MM.1S (cell line): ENCODE measurements at regions not wholly inside any gene's neighbourhood (a gene's known extent, or its start where the extent isn't known, plus 50 kb on each side); places are given as distances from the start of the nearest gene placed in this dataset.

Experiments
- DNase-seq: peaks from one replicate; pipeline ENCODE4 v3.0.0-alpha.2; 2015
- H2AFZ ChIP-seq: fragments of 300-600 bp; sonication (generic); 2 replicates; pipeline ENCODE4 v1.6.0; 2016; ENCODE audit warnings: antibody characterized with exemption, low read length
- H3F3A ChIP-seq: fragments of 300-600 bp; sonication (generic); 2 replicates; pipeline ENCODE4 v1.6.1; 2016; ENCODE audit warnings: mild to moderate bottlenecking, antibody characterized with exemption, low read length, moderate library complexity, mixed read lengths; ENCODE audit not compliant: insufficient read depth
- H3K27ac ChIP-seq: fragments of 300-600 bp; sonication (generic); 2 replicates; pipeline ENCODE4 v1.5.1; 2016; ENCODE audit warnings: mild to moderate bottlenecking, low read length
- H3K27me3 ChIP-seq: fragments of 300-600 bp; sonication (generic); replicated peaks from 2 replicates; pipeline ENCODE4 v1.6.0; 2016; ENCODE audit warnings: low read length; ENCODE audit not compliant: insufficient read depth
- H3K36me3 ChIP-seq: fragments of 300-600 bp; sonication (generic); replicated peaks from 2 replicates; pipeline ENCODE4 v1.6.1; 2016; ENCODE audit warnings: mild to moderate bottlenecking, low read length, mixed read lengths; ENCODE audit not compliant: insufficient read depth
- H3K4me1 ChIP-seq: fragments of 300-600 bp; sonication (generic); 2 replicates; pipeline ENCODE4 v1.6.1; 2016; ENCODE audit warnings: low read length, mixed read lengths
- H3K4me2 ChIP-seq: fragments of 300-600 bp; sonication (generic); 2 replicates; pipeline ENCODE4 v1.6.0; 2016; ENCODE audit warnings: low read depth, low read length
- H3K4me3 ChIP-seq: fragments of 300-600 bp; sonication (generic); 2 replicates; pipeline ENCODE4 v1.5.1; 2016; ENCODE audit warnings: low read length, mixed read lengths
- H3K79me2 ChIP-seq: fragments of 300-600 bp; sonication (generic); 2 replicates; pipeline ENCODE4 v1.6.1; 2016; ENCODE audit warnings: mixed run types, low read length, mixed read lengths
- H3K9ac ChIP-seq: fragments of 300-600 bp; sonication (generic); 2 replicates; pipeline ENCODE4 v1.6.1; 2016; ENCODE audit warnings: low read length, mixed read lengths
- H3K9me2 ChIP-seq: fragments of 300-600 bp; sonication (generic); replicated peaks from 2 replicates; pipeline ENCODE4 v1.6.1; 2016; ENCODE audit warnings: mild to moderate bottlenecking, low read length, mixed read lengths; ENCODE audit not compliant: insufficient read depth
- H3K9me3 ChIP-seq: fragments of 300-600 bp; sonication (generic); replicated peaks from 2 replicates; pipeline ENCODE4 v1.6.1; 2016; ENCODE audit warnings: mild to moderate bottlenecking, low read length, mixed read lengths; ENCODE audit not compliant: insufficient read depth
- H4K20me1 ChIP-seq: fragments of 300-600 bp; sonication (generic); 2 replicates; pipeline ENCODE4 v1.6.1; 2016; ENCODE audit warnings: mild to moderate bottlenecking, low read length, moderate library complexity, mixed read lengths; ENCODE audit not compliant: insufficient read depth
- EZH2 ChIP-seq: fragments of 300-600 bp; sonication (generic); optimal IDR thresholded peaks from 2 replicates; pipeline ENCODE3; 2017; ENCODE audit warnings: low read depth, mild to moderate bottlenecking, antibody characterized with exemption, low read length, mixed read lengths
- EZH2phosphoT487 ChIP-seq: fragments of 300-600 bp; sonication (generic); IDR thresholded peaks from 2 replicates; pipeline ENCODE4 v1.6.1; 2018; ENCODE audit warnings: antibody characterized with exemption, low read length
- TF ChIP-seq, protein P1 (sequence below): fragments of 300-600 bp; sonication (generic); IDR thresholded peaks from 2 replicates; pipeline ENCODE4 v1.5.1; 2016; ENCODE audit warnings: antibody characterized with exemption, low read length, mixed read lengths

DNA sequence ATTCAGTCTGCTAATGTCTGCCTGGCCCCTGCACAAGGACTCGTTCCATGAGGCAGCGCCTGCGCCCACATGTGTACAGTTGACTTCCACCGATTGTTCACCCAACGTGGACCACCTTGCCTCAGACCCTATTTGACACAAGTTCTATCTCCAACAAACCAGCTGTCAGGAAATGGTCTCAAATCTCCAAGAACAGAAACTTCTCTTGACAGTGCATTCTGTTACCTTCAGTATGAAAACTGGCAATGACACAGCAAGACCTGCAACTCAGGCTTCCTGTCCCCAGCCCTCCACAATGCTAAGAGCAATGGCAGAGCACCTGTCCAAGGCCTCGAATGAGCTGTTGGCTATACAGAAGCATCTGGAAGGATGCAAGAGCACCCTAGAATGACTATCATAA, 102.3 kb upstream of the CLDN14 start:
- Histone ChIP-seq H3K36me3 (no peaks in the 10 kb centered on the region), H3F3A (no peaks in the 10 kb centered on the region), H3K9ac (no peak overlapping the region), H3K27me3 (no peaks in the 10 kb centered on the region), H3K9me2 (no peaks in the 10 kb centered on the region), H4K20me1 (no peaks in the 10 kb centered on the region), H3K4me1 (no peaks in the 10 kb centered on the region), H3K4me3 (no peak overlapping the region), H3K9me3 (no peaks in the 10 kb centered on the region), H3K27ac (no peak overlapping the region), H3K4me2 (no peak overlapping the region), H3K79me2 (no peaks in the 10 kb centered on the region), H2AFZ (0 out of 2 replicates have a peak overlapping the region, but pooled peaks have one; percentile 12)
- DNase-seq = peak; percentile 33
- TF ChIP-seq EZH2phosphoT487 (no peak), EZH2 (no peak)
- TF ChIP-seq, protein P1, sequence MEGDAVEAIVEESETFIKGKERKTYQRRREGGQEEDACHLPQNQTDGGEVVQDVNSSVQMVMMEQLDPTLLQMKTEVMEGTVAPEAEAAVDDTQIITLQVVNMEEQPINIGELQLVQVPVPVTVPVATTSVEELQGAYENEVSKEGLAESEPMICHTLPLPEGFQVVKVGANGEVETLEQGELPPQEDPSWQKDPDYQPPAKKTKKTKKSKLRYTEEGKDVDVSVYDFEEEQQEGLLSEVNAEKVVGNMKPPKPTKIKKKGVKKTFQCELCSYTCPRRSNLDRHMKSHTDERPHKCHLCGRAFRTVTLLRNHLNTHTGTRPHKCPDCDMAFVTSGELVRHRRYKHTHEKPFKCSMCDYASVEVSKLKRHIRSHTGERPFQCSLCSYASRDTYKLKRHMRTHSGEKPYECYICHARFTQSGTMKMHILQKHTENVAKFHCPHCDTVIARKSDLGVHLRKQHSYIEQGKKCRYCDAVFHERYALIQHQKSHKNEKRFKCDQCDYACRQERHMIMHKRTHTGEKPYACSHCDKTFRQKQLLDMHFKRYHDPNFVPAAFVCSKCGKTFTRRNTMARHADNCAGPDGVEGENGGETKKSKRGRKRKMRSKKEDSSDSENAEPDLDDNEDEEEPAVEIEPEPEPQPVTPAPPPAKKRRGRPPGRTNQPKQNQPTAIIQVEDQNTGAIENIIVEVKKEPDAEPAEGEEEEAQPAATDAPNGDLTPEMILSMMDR = no peak

DNA sequence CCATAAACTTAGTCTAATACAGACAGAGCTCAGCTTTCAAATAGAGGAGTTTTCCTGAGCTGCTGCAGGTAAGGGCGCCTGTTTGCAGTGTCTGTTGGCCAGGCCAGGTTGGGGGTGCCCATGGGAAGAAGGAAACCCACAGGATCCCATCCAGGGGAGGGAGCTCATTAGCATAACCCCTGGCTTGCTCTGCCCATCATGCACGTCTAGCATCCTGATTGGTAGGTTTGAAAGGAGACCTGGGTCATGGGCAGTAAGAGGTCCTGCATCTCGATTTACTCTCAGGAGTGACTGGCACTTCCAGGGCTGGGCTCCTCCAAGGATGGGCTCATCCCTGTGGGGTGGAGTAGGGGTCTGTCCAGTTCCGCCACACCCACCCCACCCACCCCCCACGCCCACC, 103.7 kb upstream of the CLDN14 start:
- Histone ChIP-seq H3K27me3 (no peaks in the 10 kb centered on the region), H3K9me3 (no peaks in the 10 kb centered on the region), H4K20me1 (no peaks in the 10 kb centered on the region), H3K9me2 (no peaks in the 10 kb centered on the region), H3K36me3 (no peaks in the 10 kb centered on the region), H3K4me2 (no peak overlapping the region), H3K4me1 (no peaks in the 10 kb centered on the region), H3K4me3 (no peak overlapping the region), H2AFZ (no peak overlapping the region), H3F3A (no peaks in the 10 kb centered on the region), H3K9ac (no peak overlapping the region), H3K79me2 (no peaks in the 10 kb centered on the region), H3K27ac (no peak overlapping the region)
- no peak for DNase-seq
- TF ChIP-seq EZH2phosphoT487 (no peak), EZH2 (no peak)
- TF ChIP-seq, protein P1 = no peak

DNA sequence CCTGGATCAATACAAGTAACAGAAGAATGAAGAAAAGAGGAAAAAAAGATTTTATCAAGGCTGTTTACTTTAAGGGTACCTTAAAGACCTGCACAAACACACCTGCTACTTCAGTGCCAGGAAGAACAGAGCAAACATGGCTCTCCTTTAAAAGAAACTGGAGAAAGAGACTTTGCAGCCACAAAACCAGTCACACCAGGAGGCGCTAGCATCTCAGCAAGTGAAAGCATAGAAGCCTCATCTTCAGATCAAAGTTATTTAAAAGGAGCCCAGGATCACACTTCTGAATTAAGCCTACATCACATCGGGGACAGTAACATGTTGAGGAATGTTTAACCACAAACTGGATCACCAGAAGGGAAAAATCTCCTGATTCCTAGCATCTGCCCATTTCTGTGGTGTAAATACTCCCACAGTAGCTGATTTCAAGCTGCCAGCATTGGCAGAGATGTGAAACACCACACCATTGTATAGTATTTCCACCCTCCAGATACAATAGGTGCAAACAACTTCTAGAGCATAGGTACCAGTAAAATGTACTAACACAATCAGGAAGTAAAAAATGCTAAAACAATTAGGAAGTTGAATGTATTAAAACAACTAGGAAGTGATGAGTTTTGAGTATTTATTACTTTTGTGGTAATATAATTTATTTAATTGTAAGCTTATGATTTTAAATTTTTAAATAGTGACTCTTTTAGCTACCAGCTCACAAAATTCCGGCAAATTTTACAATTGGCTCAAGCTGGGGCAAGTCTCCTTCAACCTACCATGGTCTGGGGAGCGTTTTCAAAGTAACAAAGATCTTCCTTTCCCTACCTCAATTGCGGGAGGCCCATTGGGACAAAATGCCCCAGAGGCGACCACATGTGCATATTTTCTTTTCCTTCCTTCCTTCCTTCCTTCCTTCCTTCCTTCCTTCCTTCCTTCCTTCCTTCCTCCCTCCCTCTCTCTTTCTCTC, 105.3 kb upstream of the CLDN14 start:
- H3K9me2 ChIP-seq = no peaks in the 10 kb centered on the region
- no peaks in the 10 kb centered on the region for H3K9me3 ChIP-seq
- H2AFZ ChIP-seq = no peak overlapping the region
- no peaks in the 10 kb centered on the region for H3F3A ChIP-seq
- no peak overlapping the region for H3K4me2 ChIP-seq
- no peaks in the 10 kb centered on the region for H3K27me3 ChIP-seq
- H3K4me1 ChIP-seq = 0 out of 2 replicates have a peak, but pooled peaks cover 2% of the 10 kb centered on the region
- no peaks in the 10 kb centered on the region for H3K36me3 ChIP-seq
- no peaks in the 10 kb centered on the region for H4K20me1 ChIP-seq
- H3K9ac ChIP-seq = no peak overlapping the region
- H3K4me3 ChIP-seq = no peak overlapping the region
- H3K27ac ChIP-seq = no peak overlapping the region
- no peaks in the 10 kb centered on the region for H3K79me2 ChIP-seq
- DNase-seq = peak; percentile 48
- TF ChIP-seq EZH2phosphoT487 (no peak), EZH2 (no peak)
- TF ChIP-seq, protein P1 = peak; percentile 62
